Endothelial cell (in vitro differentiated cells): ENCODE measurements at regions not wholly inside any gene's neighbourhood (a gene's known extent, or its start where the extent isn't known, plus 50 kb on each side); places are given as distances from the start of the nearest gene placed in this dataset.

Source experiments
- DNase-seq: peaks from one replicate; pipeline ENCODE4 v3.0.0; 2021; ENCODE audit warnings: low spot score
- H3K27ac Mint-ChIP-seq: one replicate; pipeline ENCODE4 v1.8.0; 2021; ENCODE audit warnings: mixed read lengths, inconsistent platforms; ENCODE audit not compliant: unreplicated experiment
- H3K27me3 Mint-ChIP-seq: one replicate; pipeline ENCODE4 v1.8.0; 2021; ENCODE audit warnings: mild to moderate bottlenecking, moderate library complexity, mixed read lengths, inconsistent platforms; ENCODE audit not compliant: unreplicated experiment
- H3K36me3 Mint-ChIP-seq: one replicate; pipeline ENCODE4 v1.8.0; 2021; ENCODE audit warnings: mild to moderate bottlenecking, low read depth, mixed read lengths, inconsistent platforms; ENCODE audit not compliant: unreplicated experiment
- H3K4me1 Mint-ChIP-seq: one replicate; pipeline ENCODE4 v1.8.0; 2021; ENCODE audit warnings: mild to moderate bottlenecking, mixed read lengths, inconsistent platforms; ENCODE audit not compliant: unreplicated experiment
- H3K4me3 Mint-ChIP-seq: one replicate; pipeline ENCODE4 v1.8.0; 2021; ENCODE audit warnings: mild to moderate bottlenecking, mixed read lengths, inconsistent platforms; ENCODE audit not compliant: unreplicated experiment
- H3K9me3 Mint-ChIP-seq: one replicate; pipeline ENCODE4 v1.8.0; 2021; ENCODE audit warnings: mixed read lengths, inconsistent platforms; ENCODE audit not compliant: unreplicated experiment
- TF ChIP-seq, protein P1 (sequence below): fragments of 200-600 bp; sonication (generic); IDR thresholded peaks from one replicate; pipeline ENCODE4 v1.5.0; 2021; ENCODE audit warnings: antibody characterized with exemption; ENCODE audit not compliant: unreplicated experiment

GRCh38 chrX:128897621-128898020 lies 625.7 kb downstream of the SMARCA1 start:
- Mint-ChIP-seq H3K4me1 (no peaks in the 10 kb centered on the region), H3K27ac (no peak overlapping the region), H3K4me3 (no peak overlapping the region), H3K27me3 (no peaks in the 10 kb centered on the region), H3K9me3 (no peaks in the 10 kb centered on the region), H3K36me3 (no peaks in the 10 kb centered on the region)
- TF ChIP-seq, protein P1, sequence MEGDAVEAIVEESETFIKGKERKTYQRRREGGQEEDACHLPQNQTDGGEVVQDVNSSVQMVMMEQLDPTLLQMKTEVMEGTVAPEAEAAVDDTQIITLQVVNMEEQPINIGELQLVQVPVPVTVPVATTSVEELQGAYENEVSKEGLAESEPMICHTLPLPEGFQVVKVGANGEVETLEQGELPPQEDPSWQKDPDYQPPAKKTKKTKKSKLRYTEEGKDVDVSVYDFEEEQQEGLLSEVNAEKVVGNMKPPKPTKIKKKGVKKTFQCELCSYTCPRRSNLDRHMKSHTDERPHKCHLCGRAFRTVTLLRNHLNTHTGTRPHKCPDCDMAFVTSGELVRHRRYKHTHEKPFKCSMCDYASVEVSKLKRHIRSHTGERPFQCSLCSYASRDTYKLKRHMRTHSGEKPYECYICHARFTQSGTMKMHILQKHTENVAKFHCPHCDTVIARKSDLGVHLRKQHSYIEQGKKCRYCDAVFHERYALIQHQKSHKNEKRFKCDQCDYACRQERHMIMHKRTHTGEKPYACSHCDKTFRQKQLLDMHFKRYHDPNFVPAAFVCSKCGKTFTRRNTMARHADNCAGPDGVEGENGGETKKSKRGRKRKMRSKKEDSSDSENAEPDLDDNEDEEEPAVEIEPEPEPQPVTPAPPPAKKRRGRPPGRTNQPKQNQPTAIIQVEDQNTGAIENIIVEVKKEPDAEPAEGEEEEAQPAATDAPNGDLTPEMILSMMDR = no peak
- DNase-seq = no peak

DNA sequence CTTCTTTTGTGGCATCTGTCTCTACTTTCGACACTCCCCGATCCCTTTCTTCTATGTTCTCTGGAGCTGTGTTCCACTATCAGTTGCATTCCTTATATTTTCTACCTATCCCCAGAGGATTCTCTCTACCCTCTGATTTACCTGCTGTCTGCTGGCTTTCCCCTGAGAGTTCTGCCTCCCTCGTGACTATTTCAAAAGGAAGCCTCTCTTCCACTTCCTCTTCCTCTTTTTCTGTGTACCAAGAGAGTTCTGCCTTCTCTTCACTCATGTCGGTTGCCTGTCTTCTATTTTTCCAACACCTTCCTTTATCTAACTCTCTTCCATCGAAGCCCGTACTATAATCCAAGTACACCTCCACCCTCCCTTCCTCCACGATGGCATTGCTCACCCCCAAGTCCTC lies 631.7 kb downstream of the SMARCA1 start:
- Mint-ChIP-seq H3K9me3 (no peaks in the 10 kb centered on the region), H3K27ac (no peak overlapping the region), H3K4me1 (no peaks in the 10 kb centered on the region), H3K36me3 (no peaks in the 10 kb centered on the region), H3K27me3 (no peaks in the 10 kb centered on the region), H3K4me3 (no peak overlapping the region)
- TF ChIP-seq, protein P1 = no peak
- no peak for DNase-seq

GRCh38 chrX:128884430-128884829 lies 638.9 kb downstream of the SMARCA1 start:
- no peak for DNase-seq
- Mint-ChIP-seq H3K36me3 (no peaks in the 10 kb centered on the region), H3K27me3 (no peaks in the 10 kb centered on the region), H3K4me1 (no peaks in the 10 kb centered on the region), H3K9me3 (no peaks in the 10 kb centered on the region), H3K27ac (no peak overlapping the region), H3K4me3 (no peak overlapping the region)
- TF ChIP-seq, protein P1 = no peak

DNA sequence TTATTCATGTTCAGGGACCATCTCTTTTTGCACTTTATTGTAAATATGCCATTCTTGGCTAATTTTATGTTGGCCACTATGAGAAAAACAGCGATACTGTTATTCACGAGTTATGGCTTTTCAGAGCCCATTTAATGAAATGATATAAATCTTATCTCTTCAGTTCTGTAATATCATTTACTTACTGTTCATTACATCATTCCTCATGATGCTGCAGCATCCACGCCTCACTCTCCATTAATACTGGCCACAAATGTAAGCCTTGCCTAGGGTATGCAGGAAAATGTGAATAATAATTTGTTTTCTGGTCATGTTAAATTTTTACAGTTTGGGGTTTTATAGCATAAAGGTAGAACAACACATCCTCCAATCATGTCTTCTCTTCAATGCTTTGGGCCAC lies 639.6 kb downstream of the SMARCA1 start:
- no peak for DNase-seq
- Mint-ChIP-seq H3K4me3 (no peak overlapping the region), H3K36me3 (no peaks in the 10 kb centered on the region), H3K27me3 (no peaks in the 10 kb centered on the region), H3K9me3 (no peaks in the 10 kb centered on the region), H3K4me1 (no peaks in the 10 kb centered on the region), H3K27ac (no peak overlapping the region)
- TF ChIP-seq, protein P1 = no peak

DNA sequence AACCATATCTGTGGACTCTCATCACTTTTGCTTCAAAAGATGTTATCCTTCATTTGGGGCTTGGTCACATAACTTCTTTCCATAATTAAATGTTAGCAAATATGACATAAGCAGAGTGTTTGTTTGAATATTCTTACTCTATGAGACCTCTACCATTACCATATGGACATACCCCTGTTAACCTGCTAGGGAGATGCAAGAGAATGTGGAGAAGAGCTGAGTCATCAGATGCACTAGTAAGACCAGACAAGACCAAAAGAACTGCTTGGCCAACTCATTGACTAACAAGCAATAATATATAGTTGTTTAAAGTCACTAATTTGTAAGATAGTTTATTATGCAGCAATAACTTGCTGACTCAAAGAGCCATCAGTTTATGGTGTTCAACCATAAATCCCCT lies 652.9 kb downstream of the SMARCA1 start:
- no peak for DNase-seq
- H3K27me3 Mint-ChIP-seq = no peaks in the 10 kb centered on the region
- TF ChIP-seq, protein P1 = no peak
- H3K4me1 Mint-ChIP-seq = peaks cover 2% of the 10 kb centered on the region
- H3K9me3 Mint-ChIP-seq = no peaks in the 10 kb centered on the region
- no peak overlapping the region for H3K27ac Mint-ChIP-seq
- no peaks in the 10 kb centered on the region for H3K36me3 Mint-ChIP-seq
- no peak overlapping the region for H3K4me3 Mint-ChIP-seq
